ENCODE measurements at regions not wholly inside any gene's neighbourhood (a gene's known extent, or its start where the extent isn't known, plus 50 kb on each side); places are given as distances from the start of the nearest gene placed in this dataset.

DNA sequence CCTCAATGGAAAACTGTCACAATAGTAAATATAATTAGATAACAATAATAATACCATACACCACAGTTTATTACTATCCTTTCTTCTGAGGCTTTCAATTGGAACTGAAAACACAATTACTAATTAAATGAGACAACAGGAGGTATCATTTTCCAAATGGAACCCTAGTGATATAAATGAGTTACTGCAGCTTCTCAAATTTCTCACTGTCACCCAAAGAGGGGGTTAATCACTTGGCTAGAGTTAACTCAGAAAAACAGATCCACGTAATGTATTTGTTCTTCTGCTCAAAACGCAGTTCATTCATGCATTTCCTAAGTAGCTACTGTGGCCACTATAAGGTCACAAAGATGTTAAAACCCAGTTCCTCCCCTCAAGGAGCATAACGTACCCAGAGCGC, 120.9 kb upstream of the FOXN3 start:
- H3K4me3 ChIP-seq (ENCODE audit: low read depth in 2 of 2, low read length in 1 of 2), result no peak overlapping the region
- DNase-seq, result no peak
- no peak overlapping the region for H3K27ac ChIP-seq (ENCODE audit: low read depth in 2 of 2, low read length in 1 of 2)
- H3F3A ChIP-seq (replicated peaks; ENCODE audit: insufficient read depth), result peaks cover 7% of the 10 kb centered on the region
- H3K9ac ChIP-seq, result no peak overlapping the region
- no peaks in the 10 kb centered on the region for H4K20me1 ChIP-seq (ENCODE audit: insufficient read depth)
- H3K4me1 ChIP-seq (ENCODE audit: control insufficient read depth in 1 of 2, insufficient read depth in 2 of 2, low read depth in 1 of 2, low read length in 1 of 2), result peaks cover 11% of the 10 kb centered on the region in 2 experiments; a peak in 3 of 4 replicates
- ChIA-PET CTCF (interaction anchor here (0.6 kb wide), 1 partner anchor 492 kb away, joined by 4 read pairs; no protein-coding TSS in a partner anchor), POLR2A (no interaction called here)
- H3K27me3 ChIP-seq (ENCODE audit: insufficient read depth), result no peaks in the 10 kb centered on the region
- H2AFZ ChIP-seq (ENCODE audit: low read depth), result no peak overlapping the region
- H3K36me3 ChIP-seq (replicated peaks in 1 of 2; ENCODE audit: control insufficient read depth in 1 of 2, insufficient read depth in 2 of 2, low read length in 1 of 2), result no peaks in the 10 kb centered on the region
- H3K79me2 ChIP-seq (ENCODE audit: insufficient read depth), result no peaks in the 10 kb centered on the region
- H3K4me2 ChIP-seq, result no peak overlapping the region
- no peaks in the 10 kb centered on the region for H3K9me2 ChIP-seq
- WGBS (ENCODE audit: low lambda C conversion rate), result 90% methylated on average over 4 of the region's 4 CpGs
- H3K9me3 ChIP-seq, result no peaks in the 10 kb centered on the region
- TF ChIP-seq CTCF (IDR thresholded peaks at IDR 0.05), result 0 out of 2 replicates have a peak, but pooled peaks have one; percentile 20
- no peak for TF ChIP-seq CHD2 (IDR thresholded peaks at IDR 0.05; ENCODE audit: low read length, partially characterized antibody)

DNA sequence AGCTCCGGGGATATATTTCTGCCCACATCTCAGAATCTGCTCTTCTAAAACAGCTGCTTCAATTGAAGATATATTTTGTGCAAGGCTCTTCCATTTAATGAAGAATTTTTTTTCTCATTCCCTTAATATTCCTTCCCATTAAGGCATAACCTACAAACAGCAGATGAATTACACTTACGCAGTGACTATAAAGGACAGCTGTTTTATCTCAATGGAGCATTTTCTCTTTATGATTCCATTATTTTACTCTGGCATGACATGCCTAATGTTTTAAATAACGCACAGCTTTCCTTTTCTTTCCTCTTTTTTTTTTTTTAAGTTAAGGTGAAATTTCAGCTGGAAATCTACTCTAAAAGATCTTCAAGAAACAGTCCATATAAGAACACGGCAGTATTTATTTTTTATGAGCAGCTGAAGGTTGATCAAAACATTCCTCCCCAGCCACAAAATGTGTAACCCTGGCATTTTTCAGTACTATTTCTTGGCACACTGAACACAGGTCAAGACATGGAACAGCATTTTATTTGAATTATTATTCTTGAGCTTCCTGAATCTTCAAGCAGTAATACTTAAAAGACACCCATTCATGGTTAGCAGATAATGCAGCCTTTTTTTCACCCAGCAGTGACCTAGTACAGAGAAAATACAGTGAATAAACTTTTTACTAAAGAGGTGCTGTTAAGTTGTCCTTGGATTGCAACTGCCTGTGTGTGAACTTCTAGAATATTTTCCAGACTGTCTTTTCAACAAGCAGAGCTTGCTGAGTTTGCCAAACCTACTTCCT, 118.1 kb upstream of the FOXN3 start:
- no peak for DNase-seq
- peaks cover 1% of the 10 kb centered on the region for H3F3A ChIP-seq (replicated peaks; ENCODE audit: insufficient read depth)
- POLR2A ChIA-PET, result no interaction called here
- TF ChIP-seq, protein P1, sequence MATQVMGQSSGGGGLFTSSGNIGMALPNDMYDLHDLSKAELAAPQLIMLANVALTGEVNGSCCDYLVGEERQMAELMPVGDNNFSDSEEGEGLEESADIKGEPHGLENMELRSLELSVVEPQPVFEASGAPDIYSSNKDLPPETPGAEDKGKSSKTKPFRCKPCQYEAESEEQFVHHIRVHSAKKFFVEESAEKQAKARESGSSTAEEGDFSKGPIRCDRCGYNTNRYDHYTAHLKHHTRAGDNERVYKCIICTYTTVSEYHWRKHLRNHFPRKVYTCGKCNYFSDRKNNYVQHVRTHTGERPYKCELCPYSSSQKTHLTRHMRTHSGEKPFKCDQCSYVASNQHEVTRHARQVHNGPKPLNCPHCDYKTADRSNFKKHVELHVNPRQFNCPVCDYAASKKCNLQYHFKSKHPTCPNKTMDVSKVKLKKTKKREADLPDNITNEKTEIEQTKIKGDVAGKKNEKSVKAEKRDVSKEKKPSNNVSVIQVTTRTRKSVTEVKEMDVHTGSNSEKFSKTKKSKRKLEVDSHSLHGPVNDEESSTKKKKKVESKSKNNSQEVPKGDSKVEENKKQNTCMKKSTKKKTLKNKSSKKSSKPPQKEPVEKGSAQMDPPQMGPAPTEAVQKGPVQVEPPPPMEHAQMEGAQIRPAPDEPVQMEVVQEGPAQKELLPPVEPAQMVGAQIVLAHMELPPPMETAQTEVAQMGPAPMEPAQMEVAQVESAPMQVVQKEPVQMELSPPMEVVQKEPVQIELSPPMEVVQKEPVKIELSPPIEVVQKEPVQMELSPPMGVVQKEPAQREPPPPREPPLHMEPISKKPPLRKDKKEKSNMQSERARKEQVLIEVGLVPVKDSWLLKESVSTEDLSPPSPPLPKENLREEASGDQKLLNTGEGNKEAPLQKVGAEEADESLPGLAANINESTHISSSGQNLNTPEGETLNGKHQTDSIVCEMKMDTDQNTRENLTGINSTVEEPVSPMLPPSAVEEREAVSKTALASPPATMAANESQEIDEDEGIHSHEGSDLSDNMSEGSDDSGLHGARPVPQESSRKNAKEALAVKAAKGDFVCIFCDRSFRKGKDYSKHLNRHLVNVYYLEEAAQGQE (IDR thresholded peaks at IDR 0.05; ENCODE audit: low read depth, low read length), result no peak
- TF ChIP-seq NFIC (IDR thresholded peaks at IDR 0.05; ENCODE audit: borderline replicate concordance) (no peak), CHD2 (IDR thresholded peaks at IDR 0.05; ENCODE audit: low read length, partially characterized antibody) (no peak), TEAD4 (IDR thresholded peaks at IDR 0.05; ENCODE audit: borderline replicate concordance, insufficient read depth) (no peak), FOXM1 (IDR thresholded peaks at IDR 0.05; ENCODE audit: low read depth) (no peak), MEF2A (IDR thresholded peaks at IDR 0.05; ENCODE audit: borderline replicate concordance, low read depth) (no peak), SMC3 (IDR thresholded peaks at IDR 0.05; ENCODE audit: low read depth, low read length) (no peak), RCOR1 (IDR thresholded peaks at IDR 0.05; ENCODE audit: low read length) (no peak), EP300 (IDR thresholded peaks at IDR 0.05; ENCODE audit: borderline replicate concordance in 1 of 2, low read depth in 1 of 2, low read length in 1 of 2) (no peak), GATA2 (CRISPR knock-in tag; IDR thresholded peaks at IDR 0.05) (no peak), FOSL2 (IDR thresholded peaks at IDR 0.05; ENCODE audit: borderline replicate concordance, low read depth) (no peak)
- TF ChIP-seq, protein P2, sequence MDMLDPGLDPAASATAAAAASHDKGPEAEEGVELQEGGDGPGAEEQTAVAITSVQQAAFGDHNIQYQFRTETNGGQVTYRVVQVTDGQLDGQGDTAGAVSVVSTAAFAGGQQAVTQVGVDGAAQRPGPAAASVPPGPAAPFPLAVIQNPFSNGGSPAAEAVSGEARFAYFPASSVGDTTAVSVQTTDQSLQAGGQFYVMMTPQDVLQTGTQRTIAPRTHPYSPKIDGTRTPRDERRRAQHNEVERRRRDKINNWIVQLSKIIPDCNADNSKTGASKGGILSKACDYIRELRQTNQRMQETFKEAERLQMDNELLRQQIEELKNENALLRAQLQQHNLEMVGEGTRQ (IDR thresholded peaks at IDR 0.05; ENCODE audit: borderline replicate concordance, low read depth, low read length), result no peak
- TF ChIP-seq, protein P3, sequence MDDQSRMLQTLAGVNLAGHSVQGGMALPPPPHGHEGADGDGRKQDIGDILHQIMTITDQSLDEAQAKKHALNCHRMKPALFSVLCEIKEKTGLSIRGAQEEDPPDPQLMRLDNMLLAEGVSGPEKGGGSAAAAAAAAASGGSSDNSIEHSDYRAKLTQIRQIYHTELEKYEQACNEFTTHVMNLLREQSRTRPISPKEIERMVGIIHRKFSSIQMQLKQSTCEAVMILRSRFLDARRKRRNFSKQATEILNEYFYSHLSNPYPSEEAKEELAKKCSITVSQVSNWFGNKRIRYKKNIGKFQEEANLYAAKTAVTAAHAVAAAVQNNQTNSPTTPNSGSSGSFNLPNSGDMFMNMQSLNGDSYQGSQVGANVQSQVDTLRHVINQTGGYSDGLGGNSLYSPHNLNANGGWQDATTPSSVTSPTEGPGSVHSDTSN (IDR thresholded peaks at IDR 0.05), result no peak
- WGBS (ENCODE audit: low lambda C conversion rate), result 78% methylated on average over 4 of the region's 4 CpGs
- H3K4me3 ChIP-seq (ENCODE audit: low read depth in 2 of 2, low read length in 1 of 2), result no peak overlapping the region
- H3K9me2 ChIP-seq, result no peaks in the 10 kb centered on the region
- peaks cover 6 to 9% of the 10 kb centered on the region in 2 experiments; a peak in 3 of 4 replicates for H3K4me1 ChIP-seq (ENCODE audit: control insufficient read depth in 1 of 2, insufficient read depth in 2 of 2, low read depth in 1 of 2, low read length in 1 of 2)
- H3K9me3 ChIP-seq, result no peaks in the 10 kb centered on the region
- no peak overlapping the region for H2AFZ ChIP-seq (ENCODE audit: low read depth)
- no peaks in the 10 kb centered on the region for H3K27me3 ChIP-seq (ENCODE audit: insufficient read depth)
- H3K4me2 ChIP-seq, result no peak overlapping the region
- CTCF ChIA-PET, result interaction anchor here (0.6 to 1.2 kb wide), 4 partner anchors 15 to 1271 kb away, joined by 3 to 4 read pairs (median 3); no protein-coding TSS in a partner anchor
- no peaks in the 10 kb centered on the region for H3K36me3 ChIP-seq (replicated peaks in 1 of 2; ENCODE audit: control insufficient read depth in 1 of 2, insufficient read depth in 2 of 2, low read length in 1 of 2)
- no peaks in the 10 kb centered on the region for H3K79me2 ChIP-seq (ENCODE audit: insufficient read depth)
- H3K9ac ChIP-seq, result no peak overlapping the region
- H4K20me1 ChIP-seq (ENCODE audit: insufficient read depth), result no peaks in the 10 kb centered on the region
- no peak overlapping the region; a peak in 1 of 4 replicates for H3K27ac ChIP-seq (ENCODE audit: low read depth in 2 of 2, low read length in 1 of 2)
